Stimulated activated CD4-positive, alpha-beta T cell treated with anti-CD3 and anti-CD28 coated beads, TNF-alpha, amount 100 ng/mL, for 48 hours (primary cell): ENCODE measurements at regions not wholly inside any gene's neighbourhood (a gene's known extent, or its start where the extent isn't known, plus 50 kb on each side); places are given as distances from the start of the nearest gene placed in this dataset.
A peak's percentile ranks its signal among the peaks of the same experiment; 100 is the strongest.

Experiments
- DNase-seq, 3 donors: peaks; one replicate each; pipeline ENCODE4 v3.0.0-alpha.2; 2020; ENCODE audit warnings: low read depth in 3 of 3

GRCh38 chr7:155998328-155998691 is 186.0 kb upstream of the SHH start:
- DNase-seq: peak in 1 of 3 donors; percentile 36

GRCh38 chr7:155997431-155998327 is 185.4 kb upstream of the SHH start:
- no peak for DNase-seq

- DNase-seq: no peak
Measured at GRCh38 chr7:155996718-155997280, 184.5 kb upstream of the SHH start.

GRCh38 chr7:155995183-155995612 is 182.9 kb upstream of the SHH start:
- DNase-seq: no peak

- no peak for DNase-seq
Measured at GRCh38 chr7:155994279-155994811, 182.1 kb upstream of the SHH start.

GRCh38 chr7:155993420-155994278 is 181.4 kb upstream of the SHH start:
- no peak for DNase-seq

- no peak for DNase-seq
Measured at GRCh38 chr7:155992974-155993373, 180.7 kb upstream of the SHH start.

GRCh38 chr7:155992538-155992937 is 180.3 kb upstream of the SHH start:
- DNase-seq: no peak

GRCh38 chr7:155992107-155992506 is 179.8 kb upstream of the SHH start:
- no peak for DNase-seq

- DNase-seq: no peak
Measured at GRCh38 chr7:155991470-155991869, 179.2 kb upstream of the SHH start.

GRCh38 chr7:155988416-155988815 is 176.2 kb upstream of the SHH start:
- DNase-seq: no peak

GRCh38 chr7:155987681-155988235 is 175.5 kb upstream of the SHH start:
- no peak for DNase-seq

GRCh38 chr7:155986497-155987160 is 174.4 kb upstream of the SHH start:
- DNase-seq: no peak

GRCh38 chr7:155985518-155986250 is 173.4 kb upstream of the SHH start:
- no peak for DNase-seq

GRCh38 chr7:155984609-155985405 is 172.5 kb upstream of the SHH start:
- no peak for DNase-seq

GRCh38 chr7:155984028-155984580 is 171.8 kb upstream of the SHH start:
- DNase-seq: no peak

- no peak for DNase-seq
Measured at GRCh38 chr7:155983176-155983815, 171.0 kb upstream of the SHH start.

- no peak for DNase-seq
Measured at GRCh38 chr7:155981703-155982102, 169.4 kb upstream of the SHH start.

- no peak for DNase-seq
Measured at GRCh38 chr7:155980841-155981240, 168.6 kb upstream of the SHH start.
